Panc1 (cell line): ENCODE measurements at regions not wholly inside any gene's neighbourhood (a gene's known extent, or its start where the extent isn't known, plus 50 kb on each side); places are given as distances from the start of the nearest gene placed in this dataset.

Source experiments
- ATAC-seq: fragments of 200-7000 bp; cut with Tn5 transposase; 2 replicates; pipeline ENCODE4 v1.9.1; 2020; ENCODE audit warnings: mild to moderate bottlenecking, moderate library complexity
- BruUV-seq: library from RNA; stranded (reverse); fragments of 400-500 nt; replicated peaks from 2 replicates; lab custom pipeline; 2021; lab: Mats Ljungman, UMichigan
- CTCF ChIA-PET: fragments of 300-600 bp; sonication (Branson Sonifier 250); formaldehyde crosslinking; loops from one replicate; lab custom pipeline; 2022; ENCODE audit warnings: antibody characterized with exemption; lab: Charles Lee
- POLR2A ChIA-PET: fragments of 300-600 bp; sonication (Branson Sonifier 250); formaldehyde crosslinking; loops from one replicate; lab custom pipeline; 2022; ENCODE audit warnings: antibody characterized with exemption; lab: Charles Lee
- DNase-seq: peaks from one replicate; pipeline ENCODE4 v3.0.0-alpha.2; 2010; ENCODE audit warnings: low read depth, low spot score
- H3K27ac ChIP-seq: 2 replicates; pipeline ENCODE4 v1.5.1; 2011; ENCODE audit warnings: mild to moderate bottlenecking, low read length, inconsistent platforms
- H3K27me3 ChIP-seq: fragments of 200-500 bp; sonication (Bioruptor generic); 2 replicates; pipeline ENCODE4 v1.6.0; 2014; ENCODE audit warnings: low read length, inconsistent platforms; ENCODE audit not compliant: control insufficient read depth, insufficient read depth
- H3K36me3 ChIP-seq: fragments of 200-500 bp; sonication (Bioruptor generic); 2 replicates; pipeline ENCODE4 v1.5.1; 2014; ENCODE audit warnings: inconsistent platforms, mild to moderate bottlenecking, low read length, moderate library complexity; ENCODE audit not compliant: control insufficient read depth, insufficient read depth
- H3K4me1 ChIP-seq: 2 replicates; pipeline ENCODE4 v1.5.1; 2011; ENCODE audit warnings: inconsistent platforms, mild to moderate bottlenecking, low read length, moderate library complexity; ENCODE audit not compliant: control insufficient read depth, insufficient read depth
- H3K4me3 ChIP-seq, 2 experiments: 2 replicates each; pipeline ENCODE4 v1.5.1; 2011 to 2012; ENCODE audit warnings: low read depth in 2 of 2, low read length in 2 of 2, mild to moderate bottlenecking in 2 of 2, inconsistent platforms in 1 of 2, moderate library complexity in 1 of 2
- H3K9me3 ChIP-seq: fragments of 200-500 bp; sonication (Bioruptor generic); 2 replicates; pipeline ENCODE4 v1.5.1; 2014; ENCODE audit warnings: low read depth, mild to moderate bottlenecking, inconsistent platforms, low read length, moderate library complexity; ENCODE audit not compliant: control insufficient read depth, insufficient read depth
- CTCF ChIP-seq: fragments of 450-650 bp; IDR thresholded peaks from 2 replicates; pipeline ENCODE4 v1.5.1; 2017; ENCODE audit warnings: mild to moderate bottlenecking
- POLR2AphosphoS5 ChIP-seq: IDR thresholded peaks from 2 replicates; pipeline ENCODE4 v1.6.1; 2012; ENCODE audit warnings: mild to moderate bottlenecking, low read depth, low read length, moderate library complexity
- REST ChIP-seq, 2 experiments: IDR thresholded peaks; 2 replicates each; pipeline ENCODE4 v1.6.1; 2011 to 2012; ENCODE audit warnings: low read depth in 2 of 2, control low read depth in 1 of 2, low read length in 1 of 2, mild to moderate bottlenecking in 1 of 2, moderate library complexity in 1 of 2; ENCODE audit not compliant: insufficient read depth in 1 of 2
- SIN3A ChIP-seq: IDR thresholded peaks from 2 replicates; pipeline ENCODE4 v1.6.1; 2012; ENCODE audit warnings: low read depth, mild to moderate bottlenecking, low read length, moderate library complexity, borderline replicate concordance; ENCODE audit not compliant: insufficient read depth
- TCF7L2 ChIP-seq: IDR thresholded peaks from 2 replicates; pipeline ENCODE4 v1.6.1; 2011; ENCODE audit warnings: mild to moderate bottlenecking, low read depth, low read length, inconsistent platforms
- in situ Hi-C: cut with HindIII; loops from 2 replicates; pipeline ENCODE4 v1.10.0; 2016; ENCODE audit warnings: low sequenced_read_pairs, low pct_unique_long_range_greater_than_20kb
- intact Hi-C: fragments of 100-400 bp; cut with micrococcal nuclease; formaldehyde crosslinking; loops from one replicate; pipeline ENCODE4 v1.10.0; 2022; ENCODE audit not compliant: unreplicated experiment

- DNase-seq: no peak
- no peaks in the 10 kb centered on the region for H3K36me3 ChIP-seq
- CTCF ChIA-PET: no interaction called here
- in situ Hi-C loops (no loop called here), intact Hi-C loops (no loop called here)
- no peak for ATAC-seq
- H3K4me3 ChIP-seq: no peak overlapping the region
- no peak for TF ChIP-seq REST (IDR thresholded peaks at IDR 0.05; ENCODE audit: insufficient read depth in 1 of 2, low read depth in 2 of 2, low read length in 1 of 2)
- TF ChIP-seq CTCF: no peak
- TF ChIP-seq SIN3A: no peak
- TF ChIP-seq POLR2AphosphoS5: no peak
- no peak for TF ChIP-seq TCF7L2
- H3K27me3 ChIP-seq: no peaks in the 10 kb centered on the region
- H3K27ac ChIP-seq: no peak overlapping the region
- POLR2A ChIA-PET: no interaction called here
- H3K9me3 ChIP-seq: no peaks in the 10 kb centered on the region
- no TSS peak for BruUV-seq
- H3K4me1 ChIP-seq: no peaks in the 10 kb centered on the region
Observed at GRCh38 chr5:74094096-74094781, 468.2 kb downstream of the ARHGEF28 start.

GRCh38 chr5:74093561-74093960 lies 467.6 kb downstream of the ARHGEF28 start:
- Histone ChIP-seq H3K4me1 (no peaks in the 10 kb centered on the region), H3K27me3 (no peaks in the 10 kb centered on the region), H3K27ac (no peak overlapping the region), H3K9me3 (no peaks in the 10 kb centered on the region), H3K36me3 (no peaks in the 10 kb centered on the region), H3K4me3 (no peak overlapping the region)
- TF ChIP-seq TCF7L2: no peak
- TF ChIP-seq REST (IDR thresholded peaks at IDR 0.05; ENCODE audit: insufficient read depth in 1 of 2, low read depth in 2 of 2, low read length in 1 of 2): no peak
- no peak for TF ChIP-seq SIN3A
- TF ChIP-seq POLR2AphosphoS5: no peak
- no peak for TF ChIP-seq CTCF
- ATAC-seq: no peak
- intact Hi-C loops: no loop called here
- CTCF ChIA-PET: no interaction called here
- in situ Hi-C loops: no loop called here
- POLR2A ChIA-PET: no interaction called here
- no TSS peak for BruUV-seq
- no peak for DNase-seq
